Esophagus squamous epithelium (tissue), 5 donors: ENCODE measurements at regions not wholly inside any gene's neighbourhood (a gene's known extent, or its start where the extent isn't known, plus 50 kb on each side); places are given as distances from the start of the nearest gene placed in this dataset.

ENCODE experiments used
- DNase-seq: peaks from one replicate; lab custom pipeline; 2025; lab: John Stamatoyannopoulos, UW
- H3K27ac ChIP-seq, 4 donors: fragments of 200-600 bp; sonication (generic); one replicate each; pipeline ENCODE4 v1.5.1; 2016 to 2019; ENCODE audit warnings: mild to moderate bottlenecking in 1 of 4
- H3K27me3 ChIP-seq, 4 donors: fragments of 200-600 bp; sonication (generic); 1 replicate in 3 of 4; 2 replicates in 1 of 4; pipeline versions ENCODE4 v1.5.1 to v1.6.0; 2017 to 2021; ENCODE audit warnings: antibody characterized with exemption in 1 of 4
- H3K36me3 ChIP-seq, 3 donors: fragments of 200-600 bp; sonication (generic); one replicate each; pipeline ENCODE4 v1.5.1; 2016 to 2019
- H3K4me1 ChIP-seq, 3 donors: fragments of 200-600 bp; sonication (generic); one replicate each; pipeline ENCODE4 v1.5.1; 2017 to 2019
- H3K4me3 ChIP-seq, 4 donors: fragments of 200-600 bp; sonication (generic); 1 replicate in 3 of 4; 2 replicates in 1 of 4; pipeline ENCODE4 v1.5.1; 2016 to 2019; ENCODE audit warnings: mild to moderate bottlenecking in 2 of 4, moderate library complexity in 1 of 4
- H3K9me3 ChIP-seq, 3 donors: fragments of 200-600 bp; sonication (generic); one replicate each; pipeline ENCODE4 v1.5.1; 2016 to 2019
- POLR2A ChIP-seq, 4 donors: fragments of 450-650 bp; IDR thresholded peaks; one replicate each; pipeline ENCODE4 v1.6.1; 2017; ENCODE audit warnings: antibody characterized with exemption in 4 of 4, mild to moderate bottlenecking in 4 of 4, moderate library complexity in 3 of 4
- WGBS, 2 donors: methylation state at CpG; one replicate each; pipeline ENCODE4 v1.1.5; 2018; 5-methylcytosine and 5-hydroxymethylcytosine counted together
- intact Hi-C: fragments of 100-400 bp; cut with DNase I; formaldehyde crosslinking; loops from one replicate; pipeline ENCODE4 v1.15.0; 2022
- TF ChIP-seq, protein P1 (sequence below), 6 experiments: fragments of 450-650 bp in 4 of 6; fragments of 200-600 bp in 2 of 6; sonication (generic) in 2 of 6; IDR thresholded peaks; one replicate each; pipeline ENCODE4 v1.5.1; 2016 to 2019; ENCODE audit warnings: antibody characterized with exemption in 6 of 6, mild to moderate bottlenecking in 4 of 6, moderate library complexity in 4 of 6
- donor health status: DM: yes; HTN: yes; CAD: no.

DNA sequence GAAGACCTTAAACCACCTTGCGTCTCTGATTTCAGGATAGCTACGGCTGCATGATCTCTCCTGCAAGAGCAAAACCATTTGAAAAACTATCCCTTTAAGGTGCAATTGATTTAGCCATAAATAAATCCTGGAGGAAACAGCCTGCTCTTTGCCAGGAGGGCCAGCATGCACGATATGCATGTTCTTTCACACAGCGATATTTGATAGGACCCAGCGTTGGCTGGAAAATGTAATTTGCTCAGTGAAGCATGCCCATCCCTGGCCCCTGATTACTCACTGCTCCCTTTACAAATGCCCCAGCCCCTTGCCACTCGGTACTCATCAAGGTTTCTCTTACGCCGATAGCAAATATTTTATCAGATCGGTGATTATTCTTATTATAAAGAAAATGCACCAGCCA lies 315.4 kb downstream of the CDH2 start:
- no peak overlapping the region for H3K4me3 ChIP-seq
- 83 to 88% methylated on average over 9 of the region's 9 CpGs for WGBS, 2 donors
- TF ChIP-seq, protein P1, sequence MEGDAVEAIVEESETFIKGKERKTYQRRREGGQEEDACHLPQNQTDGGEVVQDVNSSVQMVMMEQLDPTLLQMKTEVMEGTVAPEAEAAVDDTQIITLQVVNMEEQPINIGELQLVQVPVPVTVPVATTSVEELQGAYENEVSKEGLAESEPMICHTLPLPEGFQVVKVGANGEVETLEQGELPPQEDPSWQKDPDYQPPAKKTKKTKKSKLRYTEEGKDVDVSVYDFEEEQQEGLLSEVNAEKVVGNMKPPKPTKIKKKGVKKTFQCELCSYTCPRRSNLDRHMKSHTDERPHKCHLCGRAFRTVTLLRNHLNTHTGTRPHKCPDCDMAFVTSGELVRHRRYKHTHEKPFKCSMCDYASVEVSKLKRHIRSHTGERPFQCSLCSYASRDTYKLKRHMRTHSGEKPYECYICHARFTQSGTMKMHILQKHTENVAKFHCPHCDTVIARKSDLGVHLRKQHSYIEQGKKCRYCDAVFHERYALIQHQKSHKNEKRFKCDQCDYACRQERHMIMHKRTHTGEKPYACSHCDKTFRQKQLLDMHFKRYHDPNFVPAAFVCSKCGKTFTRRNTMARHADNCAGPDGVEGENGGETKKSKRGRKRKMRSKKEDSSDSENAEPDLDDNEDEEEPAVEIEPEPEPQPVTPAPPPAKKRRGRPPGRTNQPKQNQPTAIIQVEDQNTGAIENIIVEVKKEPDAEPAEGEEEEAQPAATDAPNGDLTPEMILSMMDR (IDR thresholded peaks at IDR 0.05): no peak
- no peak for TF ChIP-seq POLR2A (IDR thresholded peaks at IDR 0.05)
- no peaks in the 10 kb centered on the region for H3K27me3 ChIP-seq
- no peaks in the 10 kb centered on the region for H3K36me3 ChIP-seq
- no peak overlapping the region for H3K27ac ChIP-seq
- H3K4me1 ChIP-seq: peaks cover 3 to 16% (median 6%) of the 10 kb centered on the region in 3 donors
- no peak for DNase-seq
- H3K9me3 ChIP-seq: no peaks in the 10 kb centered on the region
- intact Hi-C loops: no loop called here

DNA sequence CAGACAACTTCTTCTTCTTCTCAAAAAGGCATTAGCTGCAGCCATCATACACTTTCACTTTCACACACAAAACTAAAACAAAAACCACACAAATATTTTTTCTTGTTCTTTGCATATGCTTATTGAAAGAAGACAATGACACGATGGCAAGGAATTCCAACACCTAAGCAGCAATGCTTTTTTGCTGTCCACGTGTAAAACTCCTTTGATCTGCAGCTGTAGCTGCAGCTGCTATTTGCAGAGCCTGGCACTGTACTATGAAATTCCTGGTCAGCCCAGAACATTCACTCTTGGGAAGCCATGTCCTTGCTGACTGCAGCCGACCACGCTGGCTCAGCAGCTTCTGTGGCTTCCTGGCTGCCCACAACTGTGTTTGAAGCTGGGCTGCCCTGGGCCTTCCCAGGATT lies 316.2 kb downstream of the CDH2 start:
- no peaks in the 10 kb centered on the region for H3K36me3 ChIP-seq
- H3K4me3 ChIP-seq: no peak overlapping the region
- H3K4me1 ChIP-seq: peaks cover 3 to 16% (median 6%) of the 10 kb centered on the region in 3 donors
- H3K27me3 ChIP-seq: no peaks in the 10 kb centered on the region
- intact Hi-C loops: no loop called here
- H3K9me3 ChIP-seq: no peaks in the 10 kb centered on the region
- DNase-seq: no peak
- 13 to 17% methylated on average over 4 of the region's 4 CpGs for WGBS, 2 donors
- H3K27ac ChIP-seq: no peak overlapping the region
- no peak for TF ChIP-seq POLR2A (IDR thresholded peaks at IDR 0.05)
- TF ChIP-seq, protein P1 (IDR thresholded peaks at IDR 0.05): no peak

DNA sequence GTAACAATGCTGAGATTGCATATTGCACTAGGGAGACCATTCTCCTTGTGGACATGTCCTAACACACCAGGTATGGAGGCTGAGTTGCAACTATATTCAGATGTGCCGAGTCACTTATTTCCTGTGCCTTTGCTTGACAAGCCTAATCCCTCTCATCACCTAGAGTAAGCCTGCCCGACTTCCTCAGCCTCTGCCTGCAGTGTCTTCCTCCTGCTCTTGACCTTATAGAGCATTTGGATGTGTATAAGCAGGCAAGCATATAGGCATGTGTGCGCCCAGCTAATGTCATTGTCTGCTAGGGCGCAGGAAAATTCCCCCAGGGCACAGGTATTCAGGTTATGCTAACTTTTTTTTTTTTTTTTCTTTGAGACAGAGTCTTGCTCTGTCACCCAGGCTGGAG lies 316.9 kb downstream of the CDH2 start:
- Histone ChIP-seq H3K27me3 (no peaks in the 10 kb centered on the region), H3K4me3 (no peak overlapping the region), H3K9me3 (no peaks in the 10 kb centered on the region), H3K27ac (no peak overlapping the region), H3K4me1 (peaks cover 3 to 16% (median 6%) of the 10 kb centered on the region in 3 donors), H3K36me3 (no peaks in the 10 kb centered on the region)
- no peak for DNase-seq
- WGBS, 2 donors: 19 to 41% methylated on average over 4 of the region's 4 CpGs
- intact Hi-C loops: no loop called here
- TF ChIP-seq, protein P1 (IDR thresholded peaks at IDR 0.05): peak in 1 of 6 experiments; percentile 31
- no peak for TF ChIP-seq POLR2A (IDR thresholded peaks at IDR 0.05)

DNA sequence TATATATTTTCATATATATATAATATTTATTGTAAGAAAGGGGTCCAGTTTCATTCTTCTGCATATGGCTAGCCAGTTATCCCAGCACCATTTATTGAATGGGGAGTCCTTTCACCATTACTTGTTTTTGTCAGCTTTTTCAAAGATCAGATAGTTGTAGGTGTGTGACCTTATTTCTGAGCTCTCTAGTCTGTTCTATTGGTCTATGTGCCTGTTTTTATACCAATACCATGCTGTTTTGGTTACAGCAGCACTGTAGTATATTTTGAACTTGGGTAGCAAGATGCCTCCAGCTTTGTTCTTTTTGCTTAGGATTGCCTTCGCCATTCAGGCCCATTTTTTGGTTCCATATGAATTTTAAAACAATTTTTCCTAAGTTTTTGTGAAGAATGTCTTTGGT lies 320.1 kb downstream of the CDH2 start:
- Histone ChIP-seq H3K4me1 (peaks cover 3 to 16% (median 6%) of the 10 kb centered on the region in 3 donors), H3K9me3 (no peaks in the 10 kb centered on the region), H3K27me3 (no peaks in the 10 kb centered on the region), H3K36me3 (no peaks in the 10 kb centered on the region), H3K4me3 (no peak overlapping the region), H3K27ac (no peak overlapping the region)
- 71 to 92% methylated on average over 1 of the region's 1 CpG for WGBS, 2 donors
- TF ChIP-seq POLR2A (IDR thresholded peaks at IDR 0.05): no peak
- TF ChIP-seq, protein P1 (IDR thresholded peaks at IDR 0.05): no peak
- intact Hi-C loops: no loop called here
- no peak for DNase-seq

DNA sequence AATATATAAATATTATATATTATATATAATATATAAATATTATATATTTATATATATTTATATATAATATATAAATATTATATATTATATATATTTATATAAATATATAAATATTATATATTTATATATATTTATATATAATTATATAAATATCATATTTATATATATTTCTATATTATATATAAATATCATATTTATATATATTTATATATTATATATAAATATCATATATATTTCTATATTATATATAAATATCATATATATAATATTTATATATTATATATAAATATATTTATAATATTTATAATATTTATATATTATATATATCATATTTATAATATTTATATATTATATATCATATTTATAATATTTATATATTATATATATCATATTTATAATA lies 321.4 kb downstream of the CDH2 start:
- Histone ChIP-seq H3K4me3 (no peak overlapping the region), H3K27me3 (no peaks in the 10 kb centered on the region), H3K27ac (no peak overlapping the region), H3K9me3 (no peaks in the 10 kb centered on the region), H3K4me1 (peaks cover 3 to 11% (median 6%) of the 10 kb centered on the region in 3 donors), H3K36me3 (no peaks in the 10 kb centered on the region)
- no peak for TF ChIP-seq POLR2A (IDR thresholded peaks at IDR 0.05)
- TF ChIP-seq, protein P1 (IDR thresholded peaks at IDR 0.05): no peak
- no peak for DNase-seq
- intact Hi-C loops: no loop called here
